K562 (cell line): ENCODE measurements at regions not wholly inside any gene's neighbourhood (a gene's known extent, or its start where the extent isn't known, plus 50 kb on each side); places are given as distances from the start of the nearest gene placed in this dataset.

Experiments
- CREB1 ChIP-seq, 2 experiments: sonication (generic) in 1 of 2; formaldehyde crosslinking in 1 of 2; IDR thresholded peaks; 2 replicates each; pipeline versions ENCODE4 v1.6.1 to v1.8.0; 2012 to 2022; ENCODE audit warnings: inconsistent platforms in 1 of 2, mild to moderate bottlenecking in 1 of 2, missing genetic modification reagents in 1 of 2, moderate library complexity in 1 of 2
- EP400 ChIP-seq: fragments of 450-650 bp; IDR thresholded peaks from 2 replicates; pipeline ENCODE4 v1.6.1; 2017; ENCODE audit warnings: antibody characterized with exemption, mild to moderate bottlenecking, moderate library complexity
- SMARCC2 ChIP-seq: fragments of 450-650 bp; IDR thresholded peaks from 2 replicates; pipeline ENCODE4 v1.6.1; 2017; ENCODE audit warnings: antibody characterized with exemption, moderate library complexity, mild to moderate bottlenecking, low read depth
- TEAD4 ChIP-seq, 2 experiments: sonication (generic) in 1 of 2; formaldehyde crosslinking in 1 of 2; IDR thresholded peaks; 2 replicates each; pipeline versions ENCODE4 v1.6.1 to v1.8.0; 2012 to 2022; ENCODE audit warnings: borderline replicate concordance in 1 of 2, inconsistent platforms in 1 of 2, low read length in 1 of 2, mild to moderate bottlenecking in 1 of 2, missing genetic modification reagents in 1 of 2
- ZNF707 ChIP-seq: fragments of 250-450 bp; sonication (Bioruptor Pico); conservative IDR thresholded peaks from 2 replicates; pipeline ENCODE4 v1.8.0; 2022; ENCODE audit warnings: inconsistent platforms, mild to moderate bottlenecking, moderate library complexity
- TF ChIP-seq, protein P1 (sequence below), 3 experiments: IDR thresholded peaks in 2 of 3; conservative IDR thresholded peaks in 1 of 3; 2 replicates each; pipeline ENCODE4 v1.5.1; 2011 to 2012; ENCODE audit warnings: low read length in 3 of 3, mild to moderate bottlenecking in 3 of 3, control low read depth in 2 of 3, improper control_type of control experiment in 1 of 3, inconsistent platforms in 1 of 3, low read depth in 1 of 3, mixed read lengths in 1 of 3, moderate library complexity in 1 of 3; ENCODE audit not compliant: insufficient read depth in 2 of 3
- TF ChIP-seq, protein P2 (sequence below), 2 experiments: fragments of 450-650 bp; formaldehyde crosslinking in 1 of 2; IDR thresholded peaks; 2 replicates each; pipeline versions ENCODE4 v1.4.0 to v1.6.1; 2014 to 2020; ENCODE audit warnings: mild to moderate bottlenecking in 2 of 2, borderline replicate concordance in 1 of 2, low read depth in 1 of 2
- TF ChIP-seq, protein P3 (sequence below): fragments of 250-450 bp; sonication (Bioruptor Pico); IDR thresholded peaks from 2 replicates; pipeline ENCODE4 v1.4.0; 2020; ENCODE audit warnings: mild to moderate bottlenecking, moderate library complexity
- TF ChIP-seq, protein P4 (sequence below): fragments of 250-450 bp; sonication (Bioruptor Pico); IDR thresholded peaks from 2 replicates; pipeline ENCODE4 v1.5.0; 2020; ENCODE audit warnings: mild to moderate bottlenecking

DNA sequence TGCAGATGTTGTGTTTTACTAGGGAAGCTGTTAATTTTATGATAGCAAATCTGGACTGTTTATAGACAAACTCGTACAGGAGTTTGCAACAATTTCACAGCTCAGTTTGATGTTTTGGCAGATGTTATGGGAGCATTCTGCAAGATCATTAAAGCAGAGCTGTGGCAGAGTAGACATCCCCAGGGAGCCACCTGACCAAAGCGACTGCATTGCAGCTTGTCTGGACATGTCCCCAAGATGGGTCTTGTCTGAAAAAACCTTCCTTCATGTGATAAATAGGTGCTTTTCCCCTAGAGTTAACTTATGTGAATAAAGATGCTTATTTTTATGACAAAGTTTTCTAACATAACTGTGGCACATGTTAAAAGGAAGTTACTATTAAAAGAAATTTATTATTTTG lies 91.2 kb upstream of the GPR141 start:
- TF ChIP-seq ZNF707 (CRISPR knock-in tag) (no peak), SMARCC2 (no peak), CREB1 (IDR thresholded peaks at IDR 0.05) (no peak), CREB1 (CRISPR knock-in tag; IDR thresholded peaks at IDR 0.05) (no peak), TEAD4 (IDR thresholded peaks at IDR 0.05; ENCODE audit: low read length) (no peak), TEAD4 (CRISPR knock-in tag; IDR thresholded peaks at IDR 0.05; ENCODE audit: borderline replicate concordance) (no peak), EP400 (no peak)
- TF ChIP-seq, protein P1, sequence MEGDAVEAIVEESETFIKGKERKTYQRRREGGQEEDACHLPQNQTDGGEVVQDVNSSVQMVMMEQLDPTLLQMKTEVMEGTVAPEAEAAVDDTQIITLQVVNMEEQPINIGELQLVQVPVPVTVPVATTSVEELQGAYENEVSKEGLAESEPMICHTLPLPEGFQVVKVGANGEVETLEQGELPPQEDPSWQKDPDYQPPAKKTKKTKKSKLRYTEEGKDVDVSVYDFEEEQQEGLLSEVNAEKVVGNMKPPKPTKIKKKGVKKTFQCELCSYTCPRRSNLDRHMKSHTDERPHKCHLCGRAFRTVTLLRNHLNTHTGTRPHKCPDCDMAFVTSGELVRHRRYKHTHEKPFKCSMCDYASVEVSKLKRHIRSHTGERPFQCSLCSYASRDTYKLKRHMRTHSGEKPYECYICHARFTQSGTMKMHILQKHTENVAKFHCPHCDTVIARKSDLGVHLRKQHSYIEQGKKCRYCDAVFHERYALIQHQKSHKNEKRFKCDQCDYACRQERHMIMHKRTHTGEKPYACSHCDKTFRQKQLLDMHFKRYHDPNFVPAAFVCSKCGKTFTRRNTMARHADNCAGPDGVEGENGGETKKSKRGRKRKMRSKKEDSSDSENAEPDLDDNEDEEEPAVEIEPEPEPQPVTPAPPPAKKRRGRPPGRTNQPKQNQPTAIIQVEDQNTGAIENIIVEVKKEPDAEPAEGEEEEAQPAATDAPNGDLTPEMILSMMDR (IDR thresholded peaks at IDR 0.05 in 2 of 3, conservative IDR thresholded peaks at IDR 0.05 in 1 of 3; ENCODE audit: insufficient read depth in 2 of 3, low read depth in 1 of 3, low read length in 3 of 3): no peak
- TF ChIP-seq, protein P2, sequence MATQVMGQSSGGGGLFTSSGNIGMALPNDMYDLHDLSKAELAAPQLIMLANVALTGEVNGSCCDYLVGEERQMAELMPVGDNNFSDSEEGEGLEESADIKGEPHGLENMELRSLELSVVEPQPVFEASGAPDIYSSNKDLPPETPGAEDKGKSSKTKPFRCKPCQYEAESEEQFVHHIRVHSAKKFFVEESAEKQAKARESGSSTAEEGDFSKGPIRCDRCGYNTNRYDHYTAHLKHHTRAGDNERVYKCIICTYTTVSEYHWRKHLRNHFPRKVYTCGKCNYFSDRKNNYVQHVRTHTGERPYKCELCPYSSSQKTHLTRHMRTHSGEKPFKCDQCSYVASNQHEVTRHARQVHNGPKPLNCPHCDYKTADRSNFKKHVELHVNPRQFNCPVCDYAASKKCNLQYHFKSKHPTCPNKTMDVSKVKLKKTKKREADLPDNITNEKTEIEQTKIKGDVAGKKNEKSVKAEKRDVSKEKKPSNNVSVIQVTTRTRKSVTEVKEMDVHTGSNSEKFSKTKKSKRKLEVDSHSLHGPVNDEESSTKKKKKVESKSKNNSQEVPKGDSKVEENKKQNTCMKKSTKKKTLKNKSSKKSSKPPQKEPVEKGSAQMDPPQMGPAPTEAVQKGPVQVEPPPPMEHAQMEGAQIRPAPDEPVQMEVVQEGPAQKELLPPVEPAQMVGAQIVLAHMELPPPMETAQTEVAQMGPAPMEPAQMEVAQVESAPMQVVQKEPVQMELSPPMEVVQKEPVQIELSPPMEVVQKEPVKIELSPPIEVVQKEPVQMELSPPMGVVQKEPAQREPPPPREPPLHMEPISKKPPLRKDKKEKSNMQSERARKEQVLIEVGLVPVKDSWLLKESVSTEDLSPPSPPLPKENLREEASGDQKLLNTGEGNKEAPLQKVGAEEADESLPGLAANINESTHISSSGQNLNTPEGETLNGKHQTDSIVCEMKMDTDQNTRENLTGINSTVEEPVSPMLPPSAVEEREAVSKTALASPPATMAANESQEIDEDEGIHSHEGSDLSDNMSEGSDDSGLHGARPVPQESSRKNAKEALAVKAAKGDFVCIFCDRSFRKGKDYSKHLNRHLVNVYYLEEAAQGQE (IDR thresholded peaks at IDR 0.05; ENCODE audit: borderline replicate concordance): no peak
- TF ChIP-seq, protein P2 (CRISPR knock-in tag; IDR thresholded peaks at IDR 0.05; ENCODE audit: low read depth): no peak
- TF ChIP-seq, protein P3, sequence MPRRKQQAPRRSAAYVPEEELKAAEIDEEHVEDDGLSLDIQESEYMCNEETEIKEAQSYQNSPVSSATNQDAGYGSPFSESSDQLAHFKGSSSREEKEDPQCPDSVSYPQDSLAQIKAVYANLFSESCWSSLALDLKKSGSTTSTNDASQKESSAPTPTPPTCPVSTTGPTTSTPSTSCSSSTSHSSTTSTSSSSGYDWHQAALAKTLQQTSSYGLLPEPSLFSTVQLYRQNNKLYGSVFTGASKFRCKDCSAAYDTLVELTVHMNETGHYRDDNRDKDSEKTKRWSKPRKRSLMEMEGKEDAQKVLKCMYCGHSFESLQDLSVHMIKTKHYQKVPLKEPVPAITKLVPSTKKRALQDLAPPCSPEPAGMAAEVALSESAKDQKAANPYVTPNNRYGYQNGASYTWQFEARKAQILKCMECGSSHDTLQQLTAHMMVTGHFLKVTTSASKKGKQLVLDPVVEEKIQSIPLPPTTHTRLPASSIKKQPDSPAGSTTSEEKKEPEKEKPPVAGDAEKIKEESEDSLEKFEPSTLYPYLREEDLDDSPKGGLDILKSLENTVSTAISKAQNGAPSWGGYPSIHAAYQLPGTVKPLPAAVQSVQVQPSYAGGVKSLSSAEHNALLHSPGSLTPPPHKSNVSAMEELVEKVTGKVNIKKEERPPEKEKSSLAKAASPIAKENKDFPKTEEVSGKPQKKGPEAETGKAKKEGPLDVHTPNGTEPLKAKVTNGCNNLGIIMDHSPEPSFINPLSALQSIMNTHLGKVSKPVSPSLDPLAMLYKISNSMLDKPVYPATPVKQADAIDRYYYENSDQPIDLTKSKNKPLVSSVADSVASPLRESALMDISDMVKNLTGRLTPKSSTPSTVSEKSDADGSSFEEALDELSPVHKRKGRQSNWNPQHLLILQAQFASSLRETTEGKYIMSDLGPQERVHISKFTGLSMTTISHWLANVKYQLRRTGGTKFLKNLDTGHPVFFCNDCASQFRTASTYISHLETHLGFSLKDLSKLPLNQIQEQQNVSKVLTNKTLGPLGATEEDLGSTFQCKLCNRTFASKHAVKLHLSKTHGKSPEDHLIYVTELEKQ (CRISPR knock-in tag): no peak
- TF ChIP-seq, protein P4, sequence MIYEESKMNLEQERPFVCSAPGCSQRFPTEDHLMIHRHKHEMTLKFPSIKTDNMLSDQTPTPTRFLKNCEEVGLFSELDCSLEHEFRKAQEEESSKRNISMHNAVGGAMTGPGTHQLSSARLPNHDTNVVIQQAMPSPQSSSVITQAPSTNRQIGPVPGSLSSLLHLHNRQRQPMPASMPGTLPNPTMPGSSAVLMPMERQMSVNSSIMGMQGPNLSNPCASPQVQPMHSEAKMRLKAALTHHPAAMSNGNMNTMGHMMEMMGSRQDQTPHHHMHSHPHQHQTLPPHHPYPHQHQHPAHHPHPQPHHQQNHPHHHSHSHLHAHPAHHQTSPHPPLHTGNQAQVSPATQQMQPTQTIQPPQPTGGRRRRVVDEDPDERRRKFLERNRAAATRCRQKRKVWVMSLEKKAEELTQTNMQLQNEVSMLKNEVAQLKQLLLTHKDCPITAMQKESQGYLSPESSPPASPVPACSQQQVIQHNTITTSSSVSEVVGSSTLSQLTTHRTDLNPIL (CRISPR knock-in tag): no peak
